ENCODE measurements at regions not wholly inside any gene's neighbourhood (a gene's known extent, or its start where the extent isn't known, plus 50 kb on each side); places are given as distances from the start of the nearest gene placed in this dataset.

- DNase-seq (ENCODE audit: low spot score in 2 of 2), result no peak
- Histone ChIP-seq H3K27ac (no peak overlapping the region), H3K4me3 (no peak overlapping the region), H3K4me1 (no peaks in the 10 kb centered on the region), H3K27me3 (no peaks in the 10 kb centered on the region), H3K9me3 (no peaks in the 10 kb centered on the region), H3K36me3 (no peaks in the 10 kb centered on the region)
- intact Hi-C loops (cut with DNase I), result no loop called here
- no peak for TF ChIP-seq CTCF (IDR thresholded peaks at IDR 0.05)
These were observed 59.2 kb upstream of the TMEM47 start for GRCh38 chrX:34716302-34716701.

- H3K27ac ChIP-seq, result no peak overlapping the region
- intact Hi-C loops (cut with DNase I), result no loop called here
- no peak for TF ChIP-seq CTCF (IDR thresholded peaks at IDR 0.05)
- no peaks in the 10 kb centered on the region for H3K9me3 ChIP-seq
- no peak for DNase-seq (ENCODE audit: low spot score in 2 of 2)
- no peak overlapping the region for H3K4me3 ChIP-seq
- no peaks in the 10 kb centered on the region for H3K27me3 ChIP-seq
- H3K36me3 ChIP-seq, result no peaks in the 10 kb centered on the region
- H3K4me1 ChIP-seq, result no peaks in the 10 kb centered on the region
These were observed 77.3 kb upstream of the TMEM47 start for GRCh38 chrX:34734383-34734782.

GRCh38 chrX:34744521-34744920, 87.4 kb upstream of the TMEM47 start:
- DNase-seq (ENCODE audit: low spot score in 2 of 2), result no peak
- H3K4me1 ChIP-seq, result no peaks in the 10 kb centered on the region
- H3K4me3 ChIP-seq, result no peak overlapping the region
- intact Hi-C loops (cut with DNase I), result no loop called here
- H3K27me3 ChIP-seq, result no peaks in the 10 kb centered on the region
- no peaks in the 10 kb centered on the region for H3K36me3 ChIP-seq
- no peak overlapping the region for H3K27ac ChIP-seq
- no peak for TF ChIP-seq CTCF (IDR thresholded peaks at IDR 0.05)
- H3K9me3 ChIP-seq, result no peaks in the 10 kb centered on the region

GRCh38 chrX:34749896-34750295, 92.8 kb upstream of the TMEM47 start:
- H3K36me3 ChIP-seq, result no peaks in the 10 kb centered on the region
- TF ChIP-seq CTCF (IDR thresholded peaks at IDR 0.05), result no peak
- intact Hi-C loops (cut with DNase I), result no loop called here
- no peak for DNase-seq (ENCODE audit: low spot score in 2 of 2)
- H3K4me3 ChIP-seq, result no peak overlapping the region
- no peaks in the 10 kb centered on the region for H3K4me1 ChIP-seq
- no peaks in the 10 kb centered on the region for H3K27me3 ChIP-seq
- no peak overlapping the region for H3K27ac ChIP-seq
- no peaks in the 10 kb centered on the region for H3K9me3 ChIP-seq

- Histone ChIP-seq H3K4me3 (no peak overlapping the region), H3K27me3 (no peaks in the 10 kb centered on the region), H3K27ac (no peak overlapping the region), H3K4me1 (no peaks in the 10 kb centered on the region), H3K9me3 (no peaks in the 10 kb centered on the region), H3K36me3 (no peaks in the 10 kb centered on the region)
- no peak for TF ChIP-seq CTCF (IDR thresholded peaks at IDR 0.05)
- no peak for DNase-seq (ENCODE audit: low spot score in 2 of 2)
- intact Hi-C loops (cut with DNase I), result no loop called here
These were observed 107.8 kb upstream of the TMEM47 start for GRCh38 chrX:34764852-34765361.

- no peak for DNase-seq (ENCODE audit: low spot score in 2 of 2)
- no peaks in the 10 kb centered on the region for H3K36me3 ChIP-seq
- H3K9me3 ChIP-seq, result no peaks in the 10 kb centered on the region
- TF ChIP-seq CTCF (IDR thresholded peaks at IDR 0.05), result no peak
- no peaks in the 10 kb centered on the region for H3K27me3 ChIP-seq
- H3K27ac ChIP-seq, result no peak overlapping the region
- H3K4me1 ChIP-seq, result no peaks in the 10 kb centered on the region
- no peak overlapping the region for H3K4me3 ChIP-seq
- intact Hi-C loops (cut with DNase I), result no loop called here
These were observed 111.2 kb upstream of the TMEM47 start for GRCh38 chrX:34768290-34768689.
